Hindlimb muscle (tissue), 1 donor: ENCODE measurements at regions not wholly inside any gene's neighbourhood (a gene's known extent, or its start where the extent isn't known, plus 50 kb on each side); places are given as distances from the start of the nearest gene placed in this dataset.
A peak's percentile ranks its signal among the peaks of the same experiment; 100 is the strongest.
"Not testable (repeated sequence)": the region's sequence is repeated elsewhere in the genome, so short reads cannot be mapped to it uniquely, and the experiment has no call there.

Experiments used
- DNase-seq: peaks from one replicate; pipeline ENCODE4 v3.0.0-alpha.2; 2013

GRCh38 chr11:57871231-57871630 is 109.6 kb downstream of the CTNND1 start:
- no peak for DNase-seq

GRCh38 chr11:57873196-57873911 is 111.8 kb downstream of the CTNND1 start:
- DNase-seq = no peak

- DNase-seq = no peak
These were observed 113.4 kb downstream of the CTNND1 start for GRCh38 chr11:57874981-57875380.

GRCh38 chr11:57881647-57882046 is 120.0 kb downstream of the CTNND1 start:
- no peak for DNase-seq

GRCh38 chr11:57883630-57884029 is 122.0 kb downstream of the CTNND1 start:
- no peak for DNase-seq

GRCh38 chr11:57885298-57886050 is 123.9 kb downstream of the CTNND1 start:
- peak; percentile 13 for DNase-seq

GRCh38 chr11:57888386-57888785 is 126.8 kb downstream of the CTNND1 start:
- no peak for DNase-seq

- no peak for DNase-seq
These were observed 128.9 kb downstream of the CTNND1 start for GRCh38 chr11:57890521-57890920.

- DNase-seq = not testable (repeated sequence)
These were observed 130.5 kb upstream of the OR9Q1 start for GRCh38 chr11:57893200-57893599.

- no peak for DNase-seq
These were observed 127.1 kb upstream of the OR9Q1 start for GRCh38 chr11:57896361-57897145.

GRCh38 chr11:57899378-57899777 is 124.3 kb upstream of the OR9Q1 start:
- no peak for DNase-seq

GRCh38 chr11:57900320-57900719 is 123.4 kb upstream of the OR9Q1 start:
- DNase-seq = no peak

- DNase-seq = no peak
These were observed 122.4 kb upstream of the OR9Q1 start for GRCh38 chr11:57901278-57901677.

GRCh38 chr11:57901756-57902155 is 121.9 kb upstream of the OR9Q1 start:
- no peak for DNase-seq

GRCh38 chr11:57903011-57903410 is 120.7 kb upstream of the OR9Q1 start:
- no peak for DNase-seq

GRCh38 chr11:57903441-57904123 is 120.1 kb upstream of the OR9Q1 start:
- DNase-seq = no peak

- no peak for DNase-seq
These were observed 119.3 kb upstream of the OR9Q1 start for GRCh38 chr11:57904376-57904775.

- DNase-seq = no peak
These were observed 118.2 kb upstream of the OR9Q1 start for GRCh38 chr11:57905439-57905838.

GRCh38 chr11:57908399-57908798 is 115.3 kb upstream of the OR9Q1 start:
- not testable (repeated sequence) for DNase-seq

GRCh38 chr11:57911522-57911921 is 112.2 kb upstream of the OR9Q1 start:
- not testable (repeated sequence) for DNase-seq

GRCh38 chr11:57913715-57914704 is 109.7 kb upstream of the OR9Q1 start:
- no peak for DNase-seq
